PC-3 (cell line): ENCODE measurements at regions not wholly inside any gene's neighbourhood (a gene's known extent, or its start where the extent isn't known, plus 50 kb on each side); places are given as distances from the start of the nearest gene placed in this dataset.

Source experiments
- ATAC-seq: fragments of 200-7000 bp; cut with Tn5 transposase; 2 replicates; pipeline ENCODE4 v1.9.1; 2020; ENCODE audit warnings: mild to moderate bottlenecking, moderate library complexity
- BruUV-seq: library from RNA; stranded (reverse); fragments of 400-500 nt; replicated peaks from 2 replicates; lab custom pipeline; 2021; lab: Mats Ljungman, UMichigan
- CTCF ChIA-PET: fragments of 300-600 bp; sonication (Branson Sonifier 250); formaldehyde crosslinking; loops from one replicate; lab custom pipeline; 2022; ENCODE audit warnings: antibody characterized with exemption; lab: Charles Lee
- POLR2A ChIA-PET: fragments of 300-600 bp; sonication (Branson Sonifier 250); formaldehyde crosslinking; loops from one replicate; lab custom pipeline; 2022; ENCODE audit warnings: antibody characterized with exemption; ENCODE audit not compliant: unreplicated experiment; lab: Charles Lee
- DNase-seq: peaks from one replicate; pipeline ENCODE4 v3.0.0-alpha.2; 2015
- H2AFZ ChIP-seq: fragments of 300-600 bp; sonication (generic); 2 replicates; pipeline ENCODE4 v1.6.0; 2016; ENCODE audit warnings: antibody characterized with exemption, low read length
- H3F3A ChIP-seq: fragments of 300-600 bp; sonication (generic); one replicate; pipeline ENCODE4 v1.6.0; 2017; ENCODE audit warnings: antibody characterized with exemption, low read length, control low read depth, mild to moderate bottlenecking; ENCODE audit not compliant: unreplicated experiment
- H3K27ac ChIP-seq: fragments of 300-600 bp; sonication (generic); 2 replicates; pipeline ENCODE4 v1.5.1; 2016; ENCODE audit warnings: mild to moderate bottlenecking, low read length
- H3K27me3 ChIP-seq: fragments of 300-600 bp; sonication (generic); 2 replicates; pipeline ENCODE4 v1.6.1; 2016; ENCODE audit warnings: low read length, mixed read lengths
- H3K36me3 ChIP-seq: fragments of 300-600 bp; sonication (generic); 2 replicates; pipeline ENCODE4 v1.6.1; 2016; ENCODE audit warnings: low read depth, mixed run types, low read length, mixed read lengths
- H3K4me1 ChIP-seq: fragments of 300-600 bp; sonication (generic); 2 replicates; pipeline ENCODE4 v1.5.1; 2016; ENCODE audit warnings: low read length; ENCODE audit not compliant: insufficient read depth
- H3K4me2 ChIP-seq: fragments of 300-600 bp; sonication (generic); 2 replicates; pipeline ENCODE4 v1.6.0; 2016; ENCODE audit warnings: low read length
- H3K4me3 ChIP-seq: fragments of 300-600 bp; sonication (generic); 2 replicates; pipeline ENCODE4 v1.5.1; 2016; ENCODE audit warnings: mild to moderate bottlenecking, low read length, mixed read lengths
- H3K79me2 ChIP-seq: fragments of 300-600 bp; sonication (generic); 2 replicates; pipeline ENCODE4 v1.6.1; 2017; ENCODE audit warnings: low read length, mixed read lengths
- H3K9ac ChIP-seq: fragments of 300-600 bp; sonication (generic); 2 replicates; pipeline ENCODE4 v1.6.0; 2016; ENCODE audit warnings: mild to moderate bottlenecking, low read length
- H3K9me2 ChIP-seq: fragments of 300-600 bp; sonication (generic); replicated peaks from 2 replicates; pipeline ENCODE4 v1.6.1; 2016; ENCODE audit warnings: mixed run types, low read length, mixed read lengths
- H3K9me3 ChIP-seq: fragments of 300-600 bp; sonication (generic); 2 replicates; pipeline ENCODE4 v1.6.1; 2016; ENCODE audit warnings: low read length, mixed read lengths
- H4K20me1 ChIP-seq: fragments of 300-600 bp; sonication (generic); 2 replicates; pipeline ENCODE4 v1.6.1; 2016; ENCODE audit warnings: low read length, mixed read lengths
- CTCF ChIP-seq: fragments of 300-600 bp; sonication (generic); conservative IDR thresholded peaks from 2 replicates; pipeline ENCODE4 v1.5.1; 2017; ENCODE audit warnings: antibody characterized with exemption, low read depth, mild to moderate bottlenecking, low read length
- EZH2 ChIP-seq: fragments of 300-600 bp; sonication (generic); IDR thresholded peaks from one replicate; pipeline ENCODE4 v1.6.1; 2017; ENCODE audit warnings: antibody characterized with exemption, mild to moderate bottlenecking, low read length; ENCODE audit not compliant: unreplicated experiment
- EZH2phosphoT487 ChIP-seq: fragments of 300-600 bp; sonication (generic); IDR thresholded peaks from 2 replicates; pipeline ENCODE4 v1.6.1; 2018; ENCODE audit warnings: mild to moderate bottlenecking, antibody characterized with exemption, low read length, borderline replicate concordance
- intact Hi-C: fragments of 100-400 bp; cut with micrococcal nuclease; formaldehyde crosslinking; loops from 2 replicates; pipeline ENCODE4 v1.9.0; 2023

DNA sequence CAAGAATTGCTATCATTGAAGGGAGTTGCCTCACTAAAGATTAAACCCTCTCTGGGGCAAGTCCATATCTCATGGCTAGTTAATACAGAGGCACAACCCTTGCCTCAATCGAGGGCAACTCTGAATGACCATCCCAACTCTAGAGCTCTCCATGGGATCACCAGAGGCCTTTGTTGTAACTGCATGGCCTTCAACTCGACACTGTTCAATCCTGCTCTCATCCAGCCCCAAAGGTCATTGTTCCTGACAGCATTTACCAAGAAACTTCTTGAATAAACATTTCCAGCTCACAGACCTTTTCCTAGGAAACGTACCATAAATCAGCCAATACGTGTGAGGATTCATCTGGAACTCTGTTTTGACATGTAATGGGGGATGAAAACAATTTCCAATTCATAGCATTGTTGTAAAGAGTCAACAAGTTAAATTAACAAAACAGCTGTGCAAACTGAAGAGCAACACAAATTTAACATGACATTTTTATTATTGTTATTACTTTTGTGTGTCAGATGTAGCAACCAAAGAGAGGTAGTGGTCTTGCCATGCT lies 452.7 kb downstream of the SUCLA2 start:
- H3K4me3 ChIP-seq: no peak overlapping the region
- no peaks in the 10 kb centered on the region for H4K20me1 ChIP-seq
- no peaks in the 10 kb centered on the region for H3K4me1 ChIP-seq
- no peak overlapping the region for H3K9ac ChIP-seq
- no TSS peak for BruUV-seq
- intact Hi-C loops: no loop called here
- H3K36me3 ChIP-seq: no peaks in the 10 kb centered on the region
- POLR2A ChIA-PET: no interaction called here
- H2AFZ ChIP-seq: no peak overlapping the region
- H3K79me2 ChIP-seq: no peaks in the 10 kb centered on the region
- H3F3A ChIP-seq: no peaks in the 10 kb centered on the region
- no peaks in the 10 kb centered on the region for H3K9me2 ChIP-seq
- no peak for TF ChIP-seq EZH2
- no peak for TF ChIP-seq CTCF
- ATAC-seq: no peak
- no peak overlapping the region for H3K27ac ChIP-seq
- H3K9me3 ChIP-seq: no peaks in the 10 kb centered on the region
- CTCF ChIA-PET: no interaction called here
- no peaks in the 10 kb centered on the region for H3K27me3 ChIP-seq
- H3K4me2 ChIP-seq: no peak overlapping the region
- DNase-seq: no peak

DNA sequence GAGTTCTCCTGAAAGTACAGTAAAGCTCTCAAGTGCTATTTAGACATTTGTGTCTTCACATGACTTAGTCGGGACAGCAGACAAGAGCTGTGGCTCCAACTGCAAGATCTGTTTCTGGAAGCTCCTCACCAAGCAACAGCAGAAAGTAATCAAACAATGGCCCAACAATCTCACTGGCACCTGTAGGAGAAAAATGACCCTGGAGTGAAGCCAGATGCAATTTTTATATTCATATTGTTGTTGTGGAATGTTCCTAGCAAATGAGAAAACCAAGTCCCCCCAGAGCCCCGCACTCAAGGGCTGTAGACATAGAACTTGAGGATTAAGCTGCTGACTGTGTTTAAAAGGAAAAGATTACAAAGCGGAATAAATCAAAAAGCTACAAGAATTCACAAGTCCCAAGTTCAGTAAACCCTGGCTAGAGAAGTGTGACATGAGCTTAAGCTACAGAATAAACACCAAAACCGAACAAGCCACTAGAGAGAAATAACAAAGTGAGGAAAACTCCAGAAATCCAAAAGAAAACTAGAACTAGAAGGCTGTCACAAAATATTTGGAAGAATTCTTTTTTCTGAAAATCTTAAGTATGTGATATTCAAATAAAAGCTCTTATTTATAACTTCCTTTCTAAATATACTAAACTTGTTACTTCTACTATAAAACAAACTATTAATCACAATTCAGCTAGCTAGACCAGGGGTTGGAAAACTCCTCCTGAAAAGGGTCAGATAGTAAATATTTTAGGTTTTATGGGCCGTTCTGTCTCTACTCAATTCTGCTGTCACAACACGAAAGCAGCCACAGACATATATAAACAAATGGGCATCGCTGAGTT lies 454.5 kb downstream of the SUCLA2 start:
- no peak overlapping the region for H3K4me3 ChIP-seq
- no peak overlapping the region for H3K27ac ChIP-seq
- H3K36me3 ChIP-seq: no peaks in the 10 kb centered on the region
- no peaks in the 10 kb centered on the region for H3K9me2 ChIP-seq
- DNase-seq: no peak
- intact Hi-C loops: no loop called here
- TF ChIP-seq EZH2: no peak
- no peak for TF ChIP-seq EZH2phosphoT487
- TF ChIP-seq CTCF: no peak
- H4K20me1 ChIP-seq: no peaks in the 10 kb centered on the region
- H3K9me3 ChIP-seq: no peaks in the 10 kb centered on the region
- H3K4me1 ChIP-seq: no peaks in the 10 kb centered on the region
- H3K4me2 ChIP-seq: no peak overlapping the region
- no peak for ATAC-seq
- BruUV-seq: no TSS peak
- no peaks in the 10 kb centered on the region for H3K27me3 ChIP-seq
- ChIA-PET POLR2A (no interaction called here), CTCF (no interaction called here)
- no peaks in the 10 kb centered on the region for H3F3A ChIP-seq
- H2AFZ ChIP-seq: no peak overlapping the region
- H3K9ac ChIP-seq: no peak overlapping the region
- H3K79me2 ChIP-seq: no peaks in the 10 kb centered on the region
